Stimulated activated naive CD8-positive, alpha-beta T cell treated with anti-CD3 and anti-CD28 coated beads, Interleukin-15, Interleukin-2, amounts not matched to agents 100 U/mL and 50 U/mL, for 24 hours (primary cell): ENCODE measurements at regions not wholly inside any gene's neighbourhood (a gene's known extent, or its start where the extent isn't known, plus 50 kb on each side); places are given as distances from the start of the nearest gene placed in this dataset.

Experiments
- ATAC-seq: fragments of 150-1000 bp; cut with Tn5 transposase; one replicate; pipeline ENCODE4 v1.10.0; 2021
- DNase-seq: peaks from one replicate; pipeline ENCODE4 v3.0.0; 2021

DNA sequence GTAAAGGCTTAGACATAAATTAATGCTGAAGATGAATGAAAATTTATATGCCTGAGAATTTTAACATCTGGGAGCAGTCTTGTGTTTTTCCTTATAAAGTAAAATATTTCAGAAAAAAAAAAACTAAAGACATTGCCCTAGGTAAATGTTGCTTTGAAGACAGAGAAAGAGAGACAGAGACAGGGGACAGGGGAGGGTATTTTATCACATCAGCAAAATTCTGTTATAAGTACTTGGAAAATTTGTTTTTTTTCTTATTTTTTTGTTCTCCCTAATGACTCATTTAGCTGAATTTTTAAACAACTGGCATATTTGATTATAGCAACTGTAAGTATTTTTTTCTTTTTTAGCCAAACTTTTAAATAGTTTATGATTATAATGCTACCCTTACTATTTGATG, 1540.6 kb upstream of the GBE1 start:
- ATAC-seq (no peak), DNase-seq (no peak)

DNA sequence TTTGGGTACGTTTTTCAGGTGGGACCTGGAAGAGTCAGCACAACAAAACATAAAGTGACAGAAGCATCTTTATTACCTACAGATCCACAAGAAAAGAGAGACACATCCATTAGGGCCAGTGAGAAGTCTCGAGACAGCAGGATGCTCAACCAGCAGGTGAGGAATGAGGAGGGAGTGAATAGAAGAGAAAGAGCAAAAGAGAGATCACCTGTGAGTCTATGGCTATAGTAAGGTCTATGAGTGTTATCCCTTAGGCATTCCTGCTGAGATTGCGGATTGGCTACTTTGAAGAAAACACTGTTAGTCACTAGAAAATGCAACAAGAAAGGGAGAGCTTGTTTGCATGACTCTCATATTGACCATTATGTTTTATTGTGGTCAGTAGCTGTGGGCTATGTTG, 1556.2 kb upstream of the GBE1 start:
- ATAC-seq (no peak), DNase-seq (no peak)

DNA sequence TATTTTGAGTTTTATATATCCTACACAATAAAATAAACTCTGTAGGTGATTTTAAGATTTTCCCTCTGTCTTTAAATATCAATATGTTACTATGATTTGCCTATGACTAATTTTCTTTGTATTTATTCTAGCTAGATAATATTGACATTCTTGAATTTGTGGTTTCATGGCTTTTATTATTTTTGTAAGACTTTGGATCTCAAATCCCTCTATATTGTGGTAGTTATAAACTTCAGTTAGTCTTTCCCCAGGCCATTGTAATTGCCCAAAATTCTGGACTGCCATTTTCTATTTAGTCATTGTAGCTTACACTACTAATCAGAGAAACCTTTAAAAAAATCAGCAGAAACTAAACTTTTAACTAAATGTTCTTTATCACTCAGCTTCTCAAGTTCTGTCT, 1559.3 kb upstream of the GBE1 start:
- no peak for ATAC-seq

DNA sequence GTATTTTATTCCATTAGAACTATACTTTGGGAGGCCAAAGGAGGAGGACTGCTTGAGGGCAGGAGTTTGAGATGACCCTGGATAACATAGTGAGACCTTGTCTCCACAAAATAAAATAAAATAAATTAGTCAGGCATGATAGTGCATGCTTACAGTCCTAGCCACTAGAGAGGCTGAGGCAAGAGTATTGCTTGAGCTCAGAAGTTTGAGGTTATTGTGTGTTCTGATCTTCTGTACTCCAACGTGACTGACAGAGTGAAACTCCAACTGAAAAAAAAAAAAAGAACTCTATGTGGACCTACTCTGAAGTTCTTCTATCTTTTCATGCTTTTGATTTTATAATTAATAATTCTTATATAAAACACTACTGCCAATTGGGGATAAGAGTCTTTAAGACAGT, 1560.0 kb upstream of the GBE1 start:
- DNase-seq (no peak), ATAC-seq (no peak)

More for the DNA sequence above, 1559.3 kb upstream of the GBE1 start:
- no peak for DNase-seq

DNA sequence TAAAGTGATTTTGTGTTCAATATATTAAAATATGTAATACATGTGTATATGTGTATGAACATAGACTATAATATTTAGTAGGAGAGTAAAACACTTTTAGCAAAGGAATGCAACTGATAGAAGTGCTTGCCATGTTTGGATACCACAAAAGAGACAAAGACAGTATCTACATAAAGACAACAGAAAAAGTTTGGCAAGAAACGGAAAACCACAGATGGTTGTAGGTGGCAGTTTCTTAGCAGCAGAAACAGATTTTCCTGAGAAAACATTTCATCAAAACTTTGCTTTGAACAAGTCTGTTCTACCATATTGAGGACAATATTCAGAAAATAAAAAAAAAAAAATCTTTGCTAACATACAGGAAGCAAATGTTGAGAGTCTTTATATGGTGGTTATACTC, 1560.4 kb upstream of the GBE1 start:
- DNase-seq = no peak

DNA sequence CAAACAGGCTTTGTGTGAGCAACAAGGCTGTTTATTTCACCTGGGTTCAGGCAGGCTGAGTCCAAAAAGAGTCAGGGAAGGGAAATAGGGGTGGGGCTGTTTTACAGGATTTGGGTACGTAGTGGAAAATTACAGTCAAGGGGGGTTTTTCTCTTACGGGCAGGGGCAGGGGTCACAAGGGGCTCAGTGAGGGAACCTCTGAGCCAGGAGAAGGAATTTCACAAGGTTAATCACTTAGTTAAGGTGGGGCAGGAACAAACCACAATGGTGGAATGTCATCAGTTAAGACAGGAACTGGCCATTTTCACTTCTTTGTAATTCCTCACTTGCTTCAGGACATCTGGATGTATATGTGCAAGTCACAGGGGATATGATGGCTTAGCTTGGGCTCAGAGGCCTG, 1592.8 kb upstream of the GBE1 start:
- no peak for ATAC-seq
- DNase-seq = no peak

More for the DNA sequence above, 1560.4 kb upstream of the GBE1 start:
- no peak for ATAC-seq

DNA sequence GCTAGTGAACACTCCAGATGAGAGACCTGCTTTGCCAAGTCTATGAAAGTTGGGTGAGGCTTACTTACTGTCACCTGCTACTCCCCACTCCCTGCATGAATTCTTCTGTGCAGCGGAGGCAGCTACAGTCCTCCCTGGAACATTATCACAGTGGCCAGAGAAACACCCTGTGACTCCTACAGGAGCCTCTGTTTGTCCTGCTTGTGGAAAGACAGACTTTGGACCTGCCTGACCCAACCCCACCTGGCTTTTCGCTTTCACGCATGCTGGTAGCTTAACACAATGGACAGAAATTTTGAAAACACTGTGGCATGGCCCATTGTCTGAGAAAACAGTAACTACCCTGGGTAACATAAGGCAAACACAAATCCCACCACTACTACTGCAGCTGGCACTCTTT, 1565.5 kb upstream of the CADM2 start:
- DNase-seq (no peak), ATAC-seq (no peak)

DNA sequence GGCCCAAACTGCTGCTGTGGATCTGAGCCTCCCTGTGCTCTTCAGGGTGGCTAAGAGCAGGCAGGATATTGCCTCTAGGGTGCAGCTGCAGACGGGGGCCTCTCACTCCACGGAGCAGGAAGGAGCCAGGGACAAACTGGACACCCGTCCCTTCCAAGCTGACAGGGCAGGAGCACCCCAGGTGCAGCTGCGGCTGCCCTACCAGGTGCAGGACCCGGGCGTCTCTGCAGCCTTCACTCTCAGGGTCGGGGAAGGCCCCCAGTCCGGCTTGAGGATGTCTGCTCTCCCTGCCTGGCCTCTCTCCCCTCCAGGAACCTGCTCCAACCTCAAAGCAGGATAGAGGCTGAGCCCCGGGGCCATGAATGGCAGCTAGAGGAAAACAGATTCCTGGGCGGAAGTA, 1554.9 kb upstream of the CADM2 start:
- no peak for DNase-seq
- ATAC-seq = no peak

DNA sequence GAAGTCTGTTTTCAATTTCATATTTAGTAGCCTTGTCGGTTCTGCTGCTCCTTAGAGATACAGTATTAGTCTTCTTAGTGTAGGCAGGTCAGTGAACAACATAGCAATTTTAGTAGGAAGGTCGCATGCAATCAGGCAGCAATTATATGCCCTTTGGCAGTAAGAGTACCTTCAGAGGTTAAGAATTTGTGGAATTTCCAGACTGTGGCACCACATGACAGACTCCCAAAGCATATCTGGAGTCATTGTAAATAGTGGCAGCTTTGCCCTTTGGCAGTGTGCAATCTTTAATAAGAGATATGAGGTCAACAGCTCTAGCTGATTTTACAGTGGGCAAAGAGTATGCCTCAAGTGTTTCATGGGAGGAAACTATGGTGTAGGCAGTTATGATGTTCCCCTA, 1532.5 kb upstream of the CADM2 start:
- ATAC-seq (no peak), DNase-seq (no peak)

DNA sequence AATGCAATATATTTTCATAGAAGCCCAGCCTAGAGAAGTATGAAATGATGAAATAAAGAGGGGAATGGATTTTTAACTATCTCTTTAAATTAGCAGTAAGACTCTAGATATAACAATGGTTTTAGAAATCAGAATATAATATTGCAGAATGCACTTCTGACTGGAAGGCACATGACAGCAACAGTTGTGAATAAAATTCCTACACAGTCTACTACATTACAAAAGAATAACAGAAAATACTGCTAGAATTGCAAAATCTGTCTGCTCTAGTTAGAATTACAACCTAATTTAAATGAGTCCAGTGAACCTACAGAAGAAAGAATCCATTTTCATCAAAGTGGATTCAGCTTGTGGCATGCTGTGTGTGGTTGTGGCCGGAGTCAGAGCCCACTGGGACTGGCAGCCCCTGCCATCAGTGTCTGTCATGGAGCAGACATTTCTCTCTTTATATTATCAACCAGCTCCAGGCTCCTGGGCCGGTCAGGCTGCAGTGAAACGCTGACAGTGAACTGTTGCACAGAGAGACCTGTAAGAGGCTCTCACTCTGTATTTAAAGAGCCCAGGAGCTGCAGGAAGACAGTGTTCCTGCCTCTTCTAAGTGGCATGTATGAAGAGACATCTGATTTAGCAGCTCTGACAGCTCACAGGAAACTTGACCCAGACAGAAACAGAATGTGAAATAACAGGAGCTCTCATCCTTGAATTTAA, 1523.8 kb upstream of the CADM2 start:
- ATAC-seq = no peak
- no peak for DNase-seq

DNA sequence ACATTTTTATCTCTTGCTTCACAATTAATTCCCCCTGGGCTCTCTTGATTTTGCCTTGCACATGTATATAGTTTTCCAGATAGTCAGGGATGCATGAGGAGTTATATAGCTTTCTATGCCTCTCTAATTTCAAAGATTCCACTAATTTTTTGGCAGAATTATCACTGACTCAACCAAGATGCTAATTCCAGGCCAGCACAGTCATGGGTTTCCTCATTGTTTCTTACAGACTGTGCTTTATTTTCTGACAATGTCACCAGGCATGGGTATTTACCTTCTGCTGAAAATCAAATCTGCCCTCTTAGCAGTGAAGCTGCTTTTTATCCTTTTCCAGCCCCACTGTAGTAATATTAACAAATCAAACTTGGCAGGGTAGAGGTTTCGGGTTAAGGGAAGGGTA, 1520.6 kb upstream of the CADM2 start:
- DNase-seq = no peak
- ATAC-seq = no peak

DNA sequence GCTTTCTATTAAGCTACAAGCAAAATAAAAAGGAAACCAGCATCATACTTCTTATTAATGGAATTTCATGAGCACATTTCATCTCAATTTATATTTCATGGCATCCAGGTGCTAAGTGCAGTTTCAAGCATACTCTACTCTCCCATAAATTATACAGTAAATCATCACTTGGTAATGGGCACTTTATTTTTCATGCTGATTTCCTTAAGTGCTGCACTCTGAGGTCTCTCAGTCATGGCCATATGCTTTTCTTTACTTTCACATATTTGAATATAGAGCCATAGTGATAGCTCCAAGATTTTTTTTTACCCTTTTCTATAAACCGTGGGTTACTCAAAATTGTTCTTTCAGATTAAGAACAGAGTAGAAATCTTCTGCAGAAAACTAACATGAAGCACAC, 1505.7 kb upstream of the CADM2 start:
- no peak for ATAC-seq

DNA sequence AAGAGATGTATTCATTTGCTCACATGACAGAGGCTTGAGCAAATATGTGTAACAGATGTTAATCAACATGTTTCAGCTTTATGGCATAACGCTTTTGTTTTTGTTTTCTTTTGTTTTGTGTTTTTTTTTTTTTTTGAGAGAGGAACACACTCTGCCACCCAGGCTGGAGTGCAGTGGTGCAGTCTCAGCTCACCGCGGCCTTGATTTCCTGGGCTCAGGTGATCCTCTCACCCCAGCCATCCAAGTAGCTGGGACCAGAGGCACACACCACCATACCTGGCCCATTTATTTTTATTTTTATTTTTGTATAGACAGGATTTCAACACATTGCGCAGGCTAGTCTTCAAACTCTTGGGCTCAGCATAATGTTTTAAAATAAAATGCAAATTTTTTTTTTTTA, 1504.4 kb upstream of the CADM2 start:
- DNase-seq (no peak), ATAC-seq (no peak)

More for the DNA sequence above, 1505.7 kb upstream of the CADM2 start:
- DNase-seq = no peak

DNA sequence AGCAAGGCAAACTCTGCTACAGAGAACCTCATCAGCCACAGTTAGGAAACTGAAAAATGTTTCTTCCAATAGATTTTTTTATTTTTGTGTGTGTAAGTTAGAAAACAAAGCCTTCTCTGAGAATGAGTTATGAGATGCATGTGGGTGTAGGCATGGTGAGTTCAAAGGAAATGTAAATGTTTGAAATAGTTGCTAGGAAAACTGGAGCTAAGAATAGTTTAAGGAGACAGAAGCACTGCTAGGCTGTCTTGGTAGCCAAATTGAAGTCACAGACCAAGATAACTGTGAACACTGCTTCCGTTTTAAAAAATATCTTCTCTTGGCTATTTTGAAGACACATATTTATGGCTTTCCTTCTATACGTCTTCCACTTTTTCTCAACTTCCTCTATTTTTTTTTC, 1501.2 kb upstream of the CADM2 start:
- ATAC-seq (no peak), DNase-seq (no peak)

DNA sequence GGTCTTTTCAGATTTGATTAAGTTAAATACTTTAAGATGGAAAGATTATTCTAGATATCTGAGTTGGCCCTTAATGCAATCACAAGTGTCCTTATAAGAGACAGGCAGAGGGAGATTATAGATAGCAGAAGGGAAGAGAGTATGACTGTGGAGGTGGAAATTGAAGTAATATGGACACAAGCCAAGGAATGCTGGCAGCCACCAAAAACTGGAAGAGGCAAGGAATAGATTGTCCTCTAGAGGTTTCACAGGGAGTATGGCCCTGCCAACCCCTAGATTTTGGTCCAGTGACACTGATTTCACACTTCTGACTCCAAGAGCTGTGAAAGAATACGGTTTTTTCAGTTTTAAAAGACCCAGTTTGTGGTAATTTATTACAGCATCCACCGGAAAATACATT, 1498.7 kb upstream of the CADM2 start:
- ATAC-seq (no peak), DNase-seq (no peak)

DNA sequence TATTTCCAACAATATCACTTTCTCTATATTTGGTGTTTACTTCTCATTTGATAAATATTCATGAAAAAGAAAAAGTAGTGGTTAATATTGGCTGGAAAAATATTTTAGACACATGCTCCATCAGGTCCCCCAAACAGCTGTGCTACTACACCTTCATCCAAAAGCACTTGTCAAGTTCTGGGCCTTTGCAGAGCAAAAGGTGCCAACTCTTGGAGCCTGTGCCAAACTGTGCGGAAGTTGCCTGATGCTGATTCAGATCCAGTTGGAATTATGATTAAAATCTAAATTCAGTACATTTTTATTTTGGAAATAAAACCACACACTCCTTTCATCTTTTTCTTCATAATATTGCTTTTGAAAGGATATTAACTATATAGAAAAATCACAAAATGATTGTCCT, 1497.4 kb upstream of the CADM2 start:
- ATAC-seq = no peak

DNA sequence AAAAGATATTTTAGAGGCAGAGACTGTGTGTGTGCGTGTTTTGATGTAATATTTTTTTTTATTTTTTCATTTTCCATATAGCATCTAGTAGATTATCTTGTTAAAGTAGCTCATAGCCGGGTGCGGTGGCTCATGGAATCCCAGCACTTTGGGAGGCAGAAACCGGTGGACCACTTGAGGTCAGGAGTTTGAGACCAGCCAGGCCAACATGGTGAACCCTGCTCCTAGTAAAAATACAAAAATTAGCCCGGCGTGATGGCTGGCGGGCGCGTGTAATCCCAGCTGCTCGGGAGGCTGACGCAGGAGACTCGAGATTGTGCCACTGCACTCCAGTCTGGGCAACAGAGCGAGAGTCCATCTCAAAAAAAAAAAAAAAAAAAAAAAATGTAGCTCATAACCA, 1481.2 kb upstream of the CADM2 start:
- no peak for DNase-seq
- ATAC-seq = no peak

More for the DNA sequence above, 1497.4 kb upstream of the CADM2 start:
- DNase-seq = no peak

DNA sequence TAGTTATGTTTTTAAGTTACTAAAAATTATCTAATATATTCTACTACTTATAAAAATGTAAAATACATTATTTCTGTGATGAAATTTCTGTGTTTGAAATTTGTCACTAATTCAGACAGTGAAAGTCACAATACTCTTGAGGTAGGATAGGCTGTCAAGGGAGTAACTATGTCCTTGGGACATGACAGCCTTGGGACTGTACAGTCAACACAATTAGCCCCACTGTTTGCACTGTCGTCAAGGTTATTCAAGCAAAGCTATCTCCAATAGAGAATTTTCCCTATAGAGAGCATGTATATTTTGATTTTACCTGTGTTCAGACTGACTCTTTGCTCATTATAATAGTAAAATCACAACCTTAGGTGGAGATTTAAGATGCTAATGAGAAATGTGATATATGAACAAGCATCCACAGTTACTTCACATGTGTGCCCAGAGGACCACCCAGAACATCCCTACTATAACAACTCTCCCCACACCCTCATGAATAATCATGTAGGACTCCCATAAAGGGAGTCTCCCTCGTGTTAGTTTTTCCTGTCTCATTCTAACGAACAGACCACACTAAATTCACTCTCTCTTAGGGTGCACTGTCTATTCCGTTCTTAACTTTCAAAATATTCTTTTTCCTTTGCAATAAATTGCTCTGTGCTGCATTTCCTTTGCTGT, 1476.3 kb upstream of the CADM2 start:
- no peak for DNase-seq
- ATAC-seq = no peak

DNA sequence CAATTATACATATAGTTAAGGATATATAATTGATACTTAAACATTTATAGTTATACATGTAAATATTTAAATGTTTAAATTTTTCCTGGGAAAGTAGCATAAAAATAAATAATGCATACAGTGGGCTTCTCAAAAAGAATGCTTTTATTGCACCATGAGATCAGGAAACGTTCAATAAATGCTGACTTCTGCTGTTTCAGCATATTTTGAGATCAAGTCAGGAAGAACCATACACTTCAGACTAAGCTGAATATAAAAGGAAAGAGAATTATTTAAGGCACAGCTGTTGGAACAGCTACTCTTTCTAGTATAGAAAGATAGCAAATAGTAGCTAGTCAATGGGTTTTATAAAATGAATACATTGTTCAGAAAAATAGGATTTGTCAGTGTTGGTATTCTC, 1462.3 kb upstream of the CADM2 start:
- no peak for ATAC-seq
- no peak for DNase-seq

DNA sequence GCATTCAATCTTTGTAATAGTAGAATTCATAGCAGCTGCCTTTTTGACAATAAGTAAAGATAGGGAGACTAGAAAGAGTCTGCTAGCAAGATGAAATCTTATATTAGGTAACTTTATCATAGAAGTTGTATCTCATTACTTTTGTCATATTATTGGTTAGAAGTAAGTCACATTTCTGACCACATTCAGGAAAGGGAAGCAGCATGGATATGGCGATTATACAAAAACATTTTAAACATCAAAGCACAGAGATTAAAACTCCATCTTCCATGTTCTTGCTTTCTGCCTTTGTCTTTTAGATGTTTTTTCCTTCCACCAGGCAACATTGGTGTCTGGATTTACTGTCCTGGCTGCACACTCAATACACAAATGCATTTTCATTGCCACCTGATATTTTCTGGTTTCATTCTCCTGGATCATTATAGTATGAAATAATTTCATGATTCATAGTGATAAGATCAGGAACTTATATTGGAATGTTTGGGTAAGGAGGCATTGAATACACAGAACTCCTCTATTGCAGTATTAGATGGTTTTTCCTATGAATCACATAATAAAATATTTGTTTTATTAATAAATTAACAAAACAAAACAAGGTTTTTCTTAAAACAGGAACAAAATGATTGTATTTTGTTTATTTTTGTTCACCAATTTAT, 1460.3 kb upstream of the CADM2 start:
- ATAC-seq (no peak), DNase-seq (no peak)

DNA sequence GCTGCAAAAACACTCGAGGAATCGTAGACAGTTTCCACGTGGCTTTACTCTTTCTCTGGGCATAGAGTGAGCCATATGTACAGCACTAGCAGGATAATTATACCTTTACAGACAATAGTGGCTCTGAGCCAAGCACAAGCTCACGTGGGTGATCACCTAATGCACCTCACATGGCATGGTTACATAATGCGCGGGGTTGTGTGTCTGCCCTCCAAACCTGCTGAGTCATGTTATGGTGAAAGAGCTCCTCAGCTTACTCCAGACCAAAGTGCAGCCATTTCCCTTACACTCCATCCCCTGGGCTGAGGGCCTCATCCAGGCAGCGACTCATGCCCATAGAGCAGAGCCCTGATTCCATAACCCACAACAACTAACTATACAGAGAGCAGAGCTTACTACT, 1458.4 kb upstream of the CADM2 start:
- no peak for ATAC-seq
- no peak for DNase-seq

DNA sequence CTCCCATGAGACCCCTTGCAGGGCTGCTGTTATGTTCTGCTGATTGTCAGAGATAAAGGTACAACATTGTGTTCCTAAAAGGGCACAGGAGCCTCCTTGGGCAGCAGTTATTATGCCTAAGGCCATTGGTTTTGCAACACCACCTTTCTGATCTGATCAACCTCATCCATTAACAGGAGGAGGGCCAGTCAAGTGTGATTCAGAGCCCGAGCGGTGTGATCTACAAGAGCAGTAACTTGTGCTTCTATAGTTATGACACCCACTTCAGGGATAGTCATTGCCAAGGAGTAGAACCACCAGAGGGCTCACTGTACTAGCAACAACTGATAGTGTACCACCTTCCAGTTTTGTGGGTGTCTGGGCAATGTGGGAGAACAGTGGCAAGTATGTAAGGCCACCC, 1457.9 kb upstream of the CADM2 start:
- ATAC-seq (peak; percentile 43), DNase-seq (no peak)

DNA sequence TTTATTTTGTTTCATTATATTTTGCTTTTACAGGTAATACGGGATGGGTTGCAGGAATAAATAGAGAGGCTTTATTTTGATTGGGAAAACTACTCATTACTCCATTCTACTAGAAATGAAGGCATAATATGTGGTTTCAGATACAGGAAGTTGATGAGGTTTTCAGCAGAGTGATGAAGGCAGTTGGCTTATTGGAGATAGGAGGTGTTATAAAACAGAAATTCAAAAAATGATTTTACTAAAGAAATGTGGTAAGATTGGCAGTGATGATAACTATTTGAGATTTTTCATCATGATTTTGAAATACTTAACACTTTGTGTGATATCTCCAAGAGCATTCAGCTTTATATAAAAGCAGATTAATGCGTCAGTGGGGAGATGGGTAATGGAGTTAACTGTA, 1445.7 kb upstream of the CADM2 start:
- ATAC-seq = no peak
- DNase-seq = no peak

DNA sequence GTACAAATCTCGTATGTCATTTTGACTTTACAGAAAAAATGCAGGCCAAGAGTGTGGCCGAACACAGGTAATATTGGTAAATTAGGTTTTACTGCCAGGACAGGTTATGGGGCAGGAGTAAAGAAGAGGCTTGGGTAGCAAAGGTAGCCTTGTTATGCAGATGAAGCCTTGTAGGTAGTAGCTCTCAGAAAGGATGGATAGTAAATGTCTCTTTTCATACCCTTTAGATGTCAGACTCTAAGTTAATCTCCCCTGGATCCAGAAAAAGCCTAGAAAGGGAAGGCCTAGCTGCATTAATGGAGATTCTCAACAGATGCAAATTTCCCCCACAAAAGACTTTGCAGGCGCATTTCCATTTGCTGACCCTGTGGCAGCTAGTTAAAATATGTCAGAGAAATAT, 1445.1 kb upstream of the CADM2 start:
- ATAC-seq (no peak), DNase-seq (no peak)
